ENCODE measurements at regions not wholly inside any gene's neighbourhood (a gene's known extent, or its start where the extent isn't known, plus 50 kb on each side); places are given as distances from the start of the nearest gene placed in this dataset.

DNA sequence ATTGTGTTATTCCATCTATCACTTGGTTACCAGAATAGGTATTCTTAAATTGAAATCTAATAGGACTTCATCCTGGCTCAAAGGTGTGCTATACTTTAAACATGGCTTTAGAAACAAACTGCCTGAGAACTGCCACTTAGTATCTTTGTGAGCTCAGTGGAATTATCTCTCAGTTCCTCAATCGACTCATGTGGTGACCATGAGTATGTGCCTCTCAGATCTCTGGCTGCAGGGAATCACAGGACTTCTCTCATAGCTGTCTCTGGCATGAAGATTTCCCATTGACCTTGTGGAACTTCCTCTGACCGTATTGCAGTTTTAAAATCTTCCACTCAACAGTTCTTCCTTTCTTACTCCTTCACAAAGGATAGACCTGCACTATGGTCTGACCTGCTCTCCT is 681.9 kb upstream of the BOD1L1 start:
- Histone ChIP-seq H3K36me3 (no peaks in the 10 kb centered on the region), H3K27me3 (no peaks in the 10 kb centered on the region), H3K9me3 (no peaks in the 10 kb centered on the region), H3K4me3 (no peak overlapping the region), H3K4me1 (no peaks in the 10 kb centered on the region), H3K27ac (no peak overlapping the region)
- TF ChIP-seq POLR2AphosphoS5 (IDR thresholded peaks at IDR 0.05; ENCODE audit: insufficient read depth in 1 of 2, low read depth in 1 of 2) (no peak), POLR2A (IDR thresholded peaks at IDR 0.05) (no peak)
- TF ChIP-seq, protein P1, sequence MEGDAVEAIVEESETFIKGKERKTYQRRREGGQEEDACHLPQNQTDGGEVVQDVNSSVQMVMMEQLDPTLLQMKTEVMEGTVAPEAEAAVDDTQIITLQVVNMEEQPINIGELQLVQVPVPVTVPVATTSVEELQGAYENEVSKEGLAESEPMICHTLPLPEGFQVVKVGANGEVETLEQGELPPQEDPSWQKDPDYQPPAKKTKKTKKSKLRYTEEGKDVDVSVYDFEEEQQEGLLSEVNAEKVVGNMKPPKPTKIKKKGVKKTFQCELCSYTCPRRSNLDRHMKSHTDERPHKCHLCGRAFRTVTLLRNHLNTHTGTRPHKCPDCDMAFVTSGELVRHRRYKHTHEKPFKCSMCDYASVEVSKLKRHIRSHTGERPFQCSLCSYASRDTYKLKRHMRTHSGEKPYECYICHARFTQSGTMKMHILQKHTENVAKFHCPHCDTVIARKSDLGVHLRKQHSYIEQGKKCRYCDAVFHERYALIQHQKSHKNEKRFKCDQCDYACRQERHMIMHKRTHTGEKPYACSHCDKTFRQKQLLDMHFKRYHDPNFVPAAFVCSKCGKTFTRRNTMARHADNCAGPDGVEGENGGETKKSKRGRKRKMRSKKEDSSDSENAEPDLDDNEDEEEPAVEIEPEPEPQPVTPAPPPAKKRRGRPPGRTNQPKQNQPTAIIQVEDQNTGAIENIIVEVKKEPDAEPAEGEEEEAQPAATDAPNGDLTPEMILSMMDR (IDR thresholded peaks at IDR 0.05), result no peak
- no peak for DNase-seq (ENCODE audit: extremely low spot score in 2 of 2)
- intact Hi-C loops (cut with DNase I), result no loop called here

DNA sequence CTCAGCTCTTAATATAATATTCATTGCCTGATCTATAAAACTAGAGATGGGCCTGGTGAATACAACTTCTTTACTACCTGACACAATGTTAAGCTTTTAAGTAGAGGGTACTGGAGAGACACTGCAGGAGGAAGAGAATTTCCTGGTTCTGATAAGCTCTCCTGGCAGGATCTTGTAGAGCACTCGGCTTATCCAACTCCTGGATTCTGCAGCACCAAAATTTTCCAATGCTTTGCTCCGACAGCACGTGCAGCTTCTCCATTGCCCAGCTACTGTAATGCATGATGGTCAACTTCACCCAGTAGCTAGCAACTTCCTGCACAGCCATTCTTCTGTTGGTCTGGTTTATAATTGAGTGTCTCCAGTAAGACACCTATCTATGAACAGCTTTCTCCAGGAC is 686.2 kb upstream of the BOD1L1 start:
- DNase-seq (ENCODE audit: extremely low spot score in 2 of 2), result no peak
- H3K4me1 ChIP-seq, result no peaks in the 10 kb centered on the region
- no peaks in the 10 kb centered on the region for H3K36me3 ChIP-seq
- no peak overlapping the region for H3K27ac ChIP-seq
- TF ChIP-seq POLR2AphosphoS5 (IDR thresholded peaks at IDR 0.05; ENCODE audit: insufficient read depth in 1 of 2, low read depth in 1 of 2) (no peak), POLR2A (IDR thresholded peaks at IDR 0.05) (no peak)
- TF ChIP-seq, protein P1 (IDR thresholded peaks at IDR 0.05), result no peak
- H3K4me3 ChIP-seq, result no peak overlapping the region
- no peaks in the 10 kb centered on the region for H3K9me3 ChIP-seq
- H3K27me3 ChIP-seq, result no peaks in the 10 kb centered on the region
- intact Hi-C loops (cut with DNase I), result no loop called here

DNA sequence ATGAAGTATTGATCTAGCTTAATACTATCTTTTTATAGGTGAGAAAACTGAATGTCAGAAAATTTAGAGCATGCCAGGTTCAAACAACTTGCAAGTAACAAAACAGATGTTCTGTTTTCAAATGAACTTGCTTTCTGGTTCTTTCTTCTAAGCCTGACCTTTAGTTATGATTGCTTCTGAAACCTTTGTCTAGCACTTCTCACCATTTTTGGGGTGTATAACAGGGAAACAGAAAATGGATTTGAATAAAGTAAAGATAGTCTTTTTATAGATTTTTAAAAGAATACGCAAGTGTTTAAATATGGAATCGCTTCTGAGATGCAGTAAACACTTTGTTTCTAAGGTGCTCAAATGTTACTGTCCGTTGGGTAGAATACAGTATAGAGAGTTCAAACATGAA is 687.2 kb upstream of the CPEB2 start:
- H3K36me3 ChIP-seq, result no peaks in the 10 kb centered on the region
- H3K27ac ChIP-seq, result no peak overlapping the region
- no peak for DNase-seq (ENCODE audit: extremely low spot score in 2 of 2)
- H3K4me1 ChIP-seq, result no peaks in the 10 kb centered on the region
- no peaks in the 10 kb centered on the region for H3K27me3 ChIP-seq
- intact Hi-C loops (cut with DNase I), result no loop called here
- H3K4me3 ChIP-seq, result no peak overlapping the region
- H3K9me3 ChIP-seq, result no peaks in the 10 kb centered on the region
- TF ChIP-seq, protein P1 (IDR thresholded peaks at IDR 0.05), result no peak
- TF ChIP-seq POLR2AphosphoS5 (IDR thresholded peaks at IDR 0.05; ENCODE audit: insufficient read depth in 1 of 2, low read depth in 1 of 2) (no peak), POLR2A (IDR thresholded peaks at IDR 0.05) (no peak)

DNA sequence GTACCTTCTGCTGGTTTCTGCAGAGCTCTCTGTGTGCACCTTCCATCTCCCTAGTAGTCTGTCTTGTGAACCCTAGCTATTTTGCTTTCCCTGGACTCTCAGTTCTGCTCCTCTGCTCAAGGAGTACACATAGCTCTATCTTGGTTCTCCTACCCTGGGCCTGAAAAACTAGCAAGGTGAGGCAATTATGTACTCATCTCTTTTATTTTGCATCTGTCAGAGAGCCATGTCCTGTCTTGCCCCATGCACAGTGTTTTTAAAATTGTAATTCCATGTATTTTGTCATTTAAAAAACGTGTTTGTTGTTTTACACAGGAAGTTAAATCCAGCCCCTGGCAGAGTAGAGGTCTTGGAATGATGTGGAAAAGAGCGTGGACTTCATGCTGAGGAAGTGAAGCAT is 684.9 kb upstream of the CPEB2 start:
- no peak for DNase-seq (ENCODE audit: extremely low spot score in 2 of 2)
- no peaks in the 10 kb centered on the region for H3K9me3 ChIP-seq
- no peak overlapping the region for H3K4me3 ChIP-seq
- H3K27me3 ChIP-seq, result no peaks in the 10 kb centered on the region
- intact Hi-C loops (cut with DNase I), result no loop called here
- no peaks in the 10 kb centered on the region for H3K36me3 ChIP-seq
- no peaks in the 10 kb centered on the region for H3K4me1 ChIP-seq
- TF ChIP-seq POLR2A (IDR thresholded peaks at IDR 0.05) (no peak), POLR2AphosphoS5 (IDR thresholded peaks at IDR 0.05; ENCODE audit: insufficient read depth in 1 of 2, low read depth in 1 of 2) (no peak)
- TF ChIP-seq, protein P1 (IDR thresholded peaks at IDR 0.05), result no peak
- H3K27ac ChIP-seq, result no peak overlapping the region

DNA sequence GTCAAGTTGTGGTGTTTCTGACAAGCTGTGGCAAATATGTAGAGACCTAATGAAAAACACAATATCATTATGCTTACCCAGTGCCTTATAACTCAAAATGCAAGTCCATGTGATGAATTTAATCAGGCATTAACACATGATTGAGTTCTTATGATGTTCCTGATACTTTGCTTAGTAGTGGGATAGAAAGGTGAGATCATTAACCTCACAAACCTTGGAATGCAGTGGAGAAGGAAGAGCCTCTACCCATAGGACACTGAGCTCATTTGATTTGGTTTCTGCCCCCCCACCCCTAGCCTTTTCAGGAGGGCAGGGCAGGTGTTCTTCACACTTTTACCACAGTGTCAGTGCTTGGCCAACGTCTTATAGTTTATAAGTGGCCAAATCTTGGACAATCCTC is 683.6 kb upstream of the CPEB2 start:
- DNase-seq (ENCODE audit: extremely low spot score in 2 of 2), result no peak
- intact Hi-C loops (cut with DNase I), result no loop called here
- H3K4me1 ChIP-seq, result no peaks in the 10 kb centered on the region
- H3K36me3 ChIP-seq, result no peaks in the 10 kb centered on the region
- no peak overlapping the region for H3K27ac ChIP-seq
- TF ChIP-seq POLR2AphosphoS5 (IDR thresholded peaks at IDR 0.05; ENCODE audit: insufficient read depth in 1 of 2, low read depth in 1 of 2) (no peak), POLR2A (IDR thresholded peaks at IDR 0.05) (no peak)
- TF ChIP-seq, protein P1 (IDR thresholded peaks at IDR 0.05), result no peak
- no peaks in the 10 kb centered on the region for H3K9me3 ChIP-seq
- H3K27me3 ChIP-seq, result no peaks in the 10 kb centered on the region
- no peak overlapping the region for H3K4me3 ChIP-seq

Measured in vagina (tissue), 2 donors.